Esophagus squamous epithelium (tissue), 5 donors: ENCODE measurements at regions not wholly inside any gene's neighbourhood (a gene's known extent, or its start where the extent isn't known, plus 50 kb on each side); places are given as distances from the start of the nearest gene placed in this dataset.

ENCODE experiments used
- DNase-seq: peaks from one replicate; lab custom pipeline; 2025; lab: John Stamatoyannopoulos, UW
- H3K27ac ChIP-seq, 4 donors: fragments of 200-600 bp; sonication (generic); one replicate each; pipeline ENCODE4 v1.5.1; 2016 to 2019; ENCODE audit warnings: mild to moderate bottlenecking in 1 of 4
- H3K27me3 ChIP-seq, 4 donors: fragments of 200-600 bp; sonication (generic); 1 replicate in 3 of 4; 2 replicates in 1 of 4; pipeline versions ENCODE4 v1.5.1 to v1.6.0; 2017 to 2021; ENCODE audit warnings: antibody characterized with exemption in 1 of 4
- H3K36me3 ChIP-seq, 3 donors: fragments of 200-600 bp; sonication (generic); one replicate each; pipeline ENCODE4 v1.5.1; 2016 to 2019
- H3K4me1 ChIP-seq, 3 donors: fragments of 200-600 bp; sonication (generic); one replicate each; pipeline ENCODE4 v1.5.1; 2017 to 2019
- H3K4me3 ChIP-seq, 4 donors: fragments of 200-600 bp; sonication (generic); 1 replicate in 3 of 4; 2 replicates in 1 of 4; pipeline ENCODE4 v1.5.1; 2016 to 2019; ENCODE audit warnings: mild to moderate bottlenecking in 2 of 4, moderate library complexity in 1 of 4
- H3K9me3 ChIP-seq, 3 donors: fragments of 200-600 bp; sonication (generic); one replicate each; pipeline ENCODE4 v1.5.1; 2016 to 2019
- POLR2A ChIP-seq, 4 donors: fragments of 450-650 bp; IDR thresholded peaks; one replicate each; pipeline ENCODE4 v1.6.1; 2017; ENCODE audit warnings: antibody characterized with exemption in 4 of 4, mild to moderate bottlenecking in 4 of 4, moderate library complexity in 3 of 4
- WGBS, 2 donors: methylation state at CpG; one replicate each; pipeline ENCODE4 v1.1.5; 2018; 5-methylcytosine and 5-hydroxymethylcytosine counted together
- intact Hi-C: fragments of 100-400 bp; cut with DNase I; formaldehyde crosslinking; loops from one replicate; pipeline ENCODE4 v1.15.0; 2022
- TF ChIP-seq, protein P1 (sequence below), 6 experiments: fragments of 450-650 bp in 4 of 6; fragments of 200-600 bp in 2 of 6; sonication (generic) in 2 of 6; IDR thresholded peaks; one replicate each; pipeline ENCODE4 v1.5.1; 2016 to 2019; ENCODE audit warnings: antibody characterized with exemption in 6 of 6, mild to moderate bottlenecking in 4 of 6, moderate library complexity in 4 of 6
- donor health status: DM: yes; HTN: yes; CAD: no.

DNA sequence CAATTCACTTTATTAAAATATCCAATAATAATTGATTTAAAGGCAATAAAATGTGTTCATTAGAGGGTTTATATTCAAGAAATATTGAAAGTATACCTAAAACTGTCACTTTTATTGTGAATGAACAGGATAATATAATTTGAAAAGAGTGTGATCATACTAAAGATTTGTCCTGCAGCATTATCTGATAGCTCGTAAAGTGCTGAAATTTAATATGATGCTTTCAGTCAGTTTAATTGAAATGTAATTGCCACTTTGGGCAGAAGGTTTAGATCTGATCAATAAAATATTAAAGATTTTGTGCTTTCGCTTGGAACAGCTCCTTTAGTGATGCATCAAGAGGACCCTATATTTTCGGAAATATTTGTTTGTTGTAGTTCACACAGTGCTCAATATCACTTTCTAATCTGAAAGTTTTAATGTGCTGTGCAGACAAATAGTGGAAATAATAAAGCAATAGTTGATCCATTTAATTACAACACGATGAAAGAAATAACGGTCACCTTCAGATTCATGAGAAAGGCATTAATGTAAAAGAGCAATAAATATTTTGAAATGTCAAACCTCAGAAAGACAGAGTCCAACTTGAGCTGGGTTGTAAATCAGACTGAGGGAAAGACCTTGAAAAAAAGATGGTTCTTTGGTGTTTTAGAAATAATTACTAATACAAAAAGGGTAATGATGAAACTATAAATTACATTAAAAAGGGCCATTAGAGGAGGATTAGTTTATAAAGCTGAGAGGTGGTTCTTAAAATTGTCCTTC lies 129.7 kb upstream of the MEIS2 start:
- TF ChIP-seq, protein P1, sequence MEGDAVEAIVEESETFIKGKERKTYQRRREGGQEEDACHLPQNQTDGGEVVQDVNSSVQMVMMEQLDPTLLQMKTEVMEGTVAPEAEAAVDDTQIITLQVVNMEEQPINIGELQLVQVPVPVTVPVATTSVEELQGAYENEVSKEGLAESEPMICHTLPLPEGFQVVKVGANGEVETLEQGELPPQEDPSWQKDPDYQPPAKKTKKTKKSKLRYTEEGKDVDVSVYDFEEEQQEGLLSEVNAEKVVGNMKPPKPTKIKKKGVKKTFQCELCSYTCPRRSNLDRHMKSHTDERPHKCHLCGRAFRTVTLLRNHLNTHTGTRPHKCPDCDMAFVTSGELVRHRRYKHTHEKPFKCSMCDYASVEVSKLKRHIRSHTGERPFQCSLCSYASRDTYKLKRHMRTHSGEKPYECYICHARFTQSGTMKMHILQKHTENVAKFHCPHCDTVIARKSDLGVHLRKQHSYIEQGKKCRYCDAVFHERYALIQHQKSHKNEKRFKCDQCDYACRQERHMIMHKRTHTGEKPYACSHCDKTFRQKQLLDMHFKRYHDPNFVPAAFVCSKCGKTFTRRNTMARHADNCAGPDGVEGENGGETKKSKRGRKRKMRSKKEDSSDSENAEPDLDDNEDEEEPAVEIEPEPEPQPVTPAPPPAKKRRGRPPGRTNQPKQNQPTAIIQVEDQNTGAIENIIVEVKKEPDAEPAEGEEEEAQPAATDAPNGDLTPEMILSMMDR (IDR thresholded peaks at IDR 0.05), result no peak
- no peak for TF ChIP-seq POLR2A (IDR thresholded peaks at IDR 0.05)
- intact Hi-C loops, result no loop called here
- Histone ChIP-seq H3K9me3 (no peaks in the 10 kb centered on the region), H3K36me3 (no peaks in the 10 kb centered on the region), H3K4me3 (no peak overlapping the region), H3K27ac (no peak overlapping the region), H3K27me3 (no peaks in the 10 kb centered on the region), H3K4me1 (no peaks in the 10 kb centered on the region)
- DNase-seq, result no peak
- 81 to 82% methylated on average over 5 of the region's 5 CpGs for WGBS, 2 donors

DNA sequence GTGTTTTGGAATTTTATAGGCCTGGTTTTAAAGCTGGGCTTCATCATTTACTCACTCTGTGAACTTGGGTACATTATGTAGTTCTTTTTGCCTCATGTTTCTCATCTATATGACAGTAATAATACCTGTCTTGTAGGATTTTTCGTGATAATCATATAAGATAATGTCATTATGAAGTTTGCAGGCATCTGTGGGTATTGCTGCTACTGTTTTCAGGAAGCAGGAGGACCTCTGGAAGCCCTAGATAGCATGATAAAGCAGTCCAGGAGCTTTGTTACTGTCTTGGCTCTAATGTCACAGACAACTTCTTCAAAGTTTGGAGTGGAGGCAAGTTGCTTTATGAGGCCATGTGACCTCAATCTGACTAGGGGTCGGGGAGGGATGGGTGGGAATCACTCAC lies 145.0 kb upstream of the MEIS2 start:
- no peaks in the 10 kb centered on the region for H3K27me3 ChIP-seq
- no peak overlapping the region for H3K4me3 ChIP-seq
- TF ChIP-seq, protein P1 (IDR thresholded peaks at IDR 0.05), result no peak
- TF ChIP-seq POLR2A (IDR thresholded peaks at IDR 0.05), result no peak
- no peaks in the 10 kb centered on the region for H3K36me3 ChIP-seq
- H3K27ac ChIP-seq, result no peak overlapping the region
- no peaks in the 10 kb centered on the region for H3K9me3 ChIP-seq
- intact Hi-C loops, result no loop called here
- DNase-seq, result no peak
- H3K4me1 ChIP-seq, result no peaks in the 10 kb centered on the region
- 20 to 35% methylated on average over 2 of the region's 2 CpGs for WGBS, 2 donors

DNA sequence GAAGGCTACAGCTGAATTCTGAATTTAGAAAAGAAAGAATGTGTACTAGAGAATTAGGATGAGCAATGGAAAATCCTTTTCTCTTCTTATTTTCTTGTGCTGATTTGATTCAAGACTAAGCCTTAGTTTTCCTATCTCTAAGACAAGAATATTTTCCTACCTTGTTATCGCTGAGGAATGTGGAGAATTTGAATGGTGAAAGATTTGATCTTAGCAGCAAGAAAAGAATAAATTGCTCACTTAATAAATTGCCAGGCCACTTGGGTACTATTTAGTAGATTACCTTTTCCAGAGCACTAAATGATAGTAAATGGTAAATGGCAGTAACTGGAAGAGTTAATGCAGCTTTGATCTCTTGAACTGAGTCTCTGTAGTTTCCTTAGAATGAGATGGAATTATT lies 145.7 kb upstream of the MEIS2 start:
- no peak overlapping the region for H3K27ac ChIP-seq
- no peaks in the 10 kb centered on the region for H3K36me3 ChIP-seq
- DNase-seq, result no peak
- H3K4me3 ChIP-seq, result no peak overlapping the region
- no peaks in the 10 kb centered on the region for H3K9me3 ChIP-seq
- H3K4me1 ChIP-seq, result no peaks in the 10 kb centered on the region
- WGBS, 2 donors, result 72 to 76% methylated on average over 1 of the region's 1 CpG
- TF ChIP-seq, protein P1 (IDR thresholded peaks at IDR 0.05), result no peak
- TF ChIP-seq POLR2A (IDR thresholded peaks at IDR 0.05), result no peak
- no peaks in the 10 kb centered on the region for H3K27me3 ChIP-seq
- intact Hi-C loops, result no loop called here

DNA sequence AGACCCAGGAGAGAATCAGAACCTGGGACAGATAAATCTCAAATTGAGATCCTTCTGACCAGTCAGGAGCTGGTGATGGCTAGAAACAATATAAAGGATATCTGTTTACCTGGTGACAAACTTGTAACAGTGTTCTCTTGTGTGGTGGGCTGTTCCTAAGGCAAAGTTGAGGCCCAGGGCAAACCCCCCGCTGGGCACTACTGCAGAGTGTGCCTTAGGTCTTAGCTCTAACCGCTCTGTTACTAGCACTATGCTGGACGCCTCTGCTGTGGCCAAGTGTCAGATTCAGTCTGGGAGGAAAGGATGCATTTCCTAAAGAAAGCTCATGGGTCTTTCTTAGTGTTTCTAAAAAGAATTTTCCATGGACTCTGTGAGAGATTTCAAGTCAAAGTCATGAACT lies 146.5 kb upstream of the MEIS2 start:
- TF ChIP-seq POLR2A (IDR thresholded peaks at IDR 0.05), result no peak
- TF ChIP-seq, protein P1 (IDR thresholded peaks at IDR 0.05), result no peak
- H3K9me3 ChIP-seq, result no peaks in the 10 kb centered on the region
- DNase-seq, result no peak
- no peaks in the 10 kb centered on the region for H3K36me3 ChIP-seq
- H3K4me1 ChIP-seq, result no peaks in the 10 kb centered on the region
- 69 to 79% methylated on average over 2 to 3 of the region's 3 CpGs for WGBS, 2 donors
- H3K4me3 ChIP-seq, result no peak overlapping the region
- H3K27me3 ChIP-seq, result no peaks in the 10 kb centered on the region
- intact Hi-C loops, result no loop called here
- no peak overlapping the region for H3K27ac ChIP-seq

DNA sequence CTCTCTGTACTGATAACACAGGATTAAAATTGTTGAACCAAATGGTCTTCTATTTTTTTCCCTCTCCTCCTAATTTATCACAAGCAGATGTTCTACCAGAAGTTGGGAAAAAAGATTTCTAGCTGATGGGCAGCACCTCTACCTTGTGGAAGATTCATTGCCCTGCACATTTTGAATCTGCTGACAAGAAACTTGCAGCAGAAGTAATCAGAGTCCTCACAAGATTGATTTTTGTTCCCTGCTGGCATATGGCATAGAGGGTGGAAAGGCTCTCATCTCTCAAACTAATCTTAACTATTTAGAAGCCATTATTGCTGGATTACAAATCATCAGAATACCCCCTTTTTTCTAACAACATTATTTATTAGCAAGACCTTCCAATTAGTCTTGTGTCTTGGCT lies 148.9 kb upstream of the MEIS2 start:
- Histone ChIP-seq H3K36me3 (no peaks in the 10 kb centered on the region), H3K27me3 (no peaks in the 10 kb centered on the region), H3K4me1 (no peaks in the 10 kb centered on the region), H3K27ac (no peak overlapping the region), H3K4me3 (no peak overlapping the region), H3K9me3 (no peaks in the 10 kb centered on the region)
- no peak for TF ChIP-seq POLR2A (IDR thresholded peaks at IDR 0.05)
- TF ChIP-seq, protein P1 (IDR thresholded peaks at IDR 0.05), result no peak
- no peak for DNase-seq
- intact Hi-C loops, result no loop called here
